ENCODE measurements at regions not wholly inside any gene's neighbourhood (a gene's known extent, or its start where the extent isn't known, plus 50 kb on each side); places are given as distances from the start of the nearest gene placed in this dataset.
A peak's percentile ranks its signal among the peaks of the same experiment; 100 is the strongest.

GRCh38 chr5:101600614-101601013 is 695.5 kb downstream of the SLCO4C1 start:
- TF ChIP-seq CTCF (IDR thresholded peaks at IDR 0.05; ENCODE audit: insufficient read depth, low read length, poor library complexity, severe bottlenecking): no peak
- DNase-seq (ENCODE audit: extremely low read depth, insufficient read length): no peak
- no peaks in the 10 kb centered on the region for H3K27me3 ChIP-seq (replicated peaks; ENCODE audit: control insufficient read depth, insufficient read depth, low read length)
- H3K4me3 ChIP-seq (replicated peaks; ENCODE audit: low read depth, low read length): no peak overlapping the region
- H3K36me3 ChIP-seq (ENCODE audit: control insufficient read depth, insufficient read depth, low read length): no peaks in the 10 kb centered on the region

- Histone ChIP-seq H3K4me3 (replicated peaks; ENCODE audit: low read depth, low read length) (no peak overlapping the region), H3K27me3 (replicated peaks; ENCODE audit: control insufficient read depth, insufficient read depth, low read length) (no peaks in the 10 kb centered on the region), H3K36me3 (ENCODE audit: control insufficient read depth, insufficient read depth, low read length) (no peaks in the 10 kb centered on the region)
- peak; percentile 46 for TF ChIP-seq CTCF (IDR thresholded peaks at IDR 0.05; ENCODE audit: insufficient read depth, low read length, poor library complexity, severe bottlenecking)
- no peak for DNase-seq (ENCODE audit: extremely low read depth, insufficient read length)
These were observed 687.3 kb upstream of the ST8SIA4 start for GRCh38 chr5:101590384-101590783.

GRCh38 chr5:101585366-101585765 is 682.3 kb upstream of the ST8SIA4 start:
- TF ChIP-seq CTCF (IDR thresholded peaks at IDR 0.05; ENCODE audit: insufficient read depth, low read length, poor library complexity, severe bottlenecking): no peak
- Histone ChIP-seq H3K36me3 (ENCODE audit: control insufficient read depth, insufficient read depth, low read length) (no peaks in the 10 kb centered on the region), H3K4me3 (replicated peaks; ENCODE audit: low read depth, low read length) (no peak overlapping the region), H3K27me3 (replicated peaks; ENCODE audit: control insufficient read depth, insufficient read depth, low read length) (no peaks in the 10 kb centered on the region)
- DNase-seq (ENCODE audit: extremely low read depth, insufficient read length): no peak

- TF ChIP-seq CTCF (IDR thresholded peaks at IDR 0.05; ENCODE audit: insufficient read depth, low read length, poor library complexity, severe bottlenecking): no peak
- Histone ChIP-seq H3K4me3 (replicated peaks; ENCODE audit: low read depth, low read length) (no peak overlapping the region), H3K36me3 (ENCODE audit: control insufficient read depth, insufficient read depth, low read length) (no peaks in the 10 kb centered on the region), H3K27me3 (replicated peaks; ENCODE audit: control insufficient read depth, insufficient read depth, low read length) (no peaks in the 10 kb centered on the region)
- no peak for DNase-seq (ENCODE audit: extremely low read depth, insufficient read length)
These were observed 677.5 kb upstream of the ST8SIA4 start for GRCh38 chr5:101580591-101580990.

GRCh38 chr5:101574017-101574416 is 670.9 kb upstream of the ST8SIA4 start:
- Histone ChIP-seq H3K36me3 (ENCODE audit: control insufficient read depth, insufficient read depth, low read length) (no peaks in the 10 kb centered on the region), H3K4me3 (replicated peaks; ENCODE audit: low read depth, low read length) (no peak overlapping the region), H3K27me3 (replicated peaks; ENCODE audit: control insufficient read depth, insufficient read depth, low read length) (no peaks in the 10 kb centered on the region)
- TF ChIP-seq CTCF (IDR thresholded peaks at IDR 0.05; ENCODE audit: insufficient read depth, low read length, poor library complexity, severe bottlenecking): no peak
- DNase-seq (ENCODE audit: extremely low read depth, insufficient read length): no peak

DNA sequence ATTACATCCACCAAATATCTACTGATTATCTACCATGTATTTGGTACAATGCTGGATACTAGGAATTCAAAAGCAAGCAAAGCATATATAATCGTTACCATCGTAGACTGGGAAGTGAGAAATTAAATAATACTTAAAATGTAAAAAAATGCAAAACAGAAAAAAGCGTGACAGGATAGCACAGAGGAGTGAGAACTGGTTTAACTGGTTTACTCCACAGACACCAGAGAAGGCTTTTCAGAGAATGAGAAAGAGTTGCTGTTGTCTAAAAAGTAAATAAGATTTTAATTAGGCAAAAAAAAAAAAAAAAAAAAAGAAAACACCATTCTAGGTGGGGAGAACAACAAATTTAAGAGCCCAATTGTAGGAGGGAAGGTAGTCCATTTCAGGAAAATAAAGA is 657.9 kb upstream of the ST8SIA4 start:
- Histone ChIP-seq H3K27me3 (replicated peaks; ENCODE audit: control insufficient read depth, insufficient read depth, low read length) (no peaks in the 10 kb centered on the region), H3K36me3 (ENCODE audit: control insufficient read depth, insufficient read depth, low read length) (no peaks in the 10 kb centered on the region), H3K4me3 (replicated peaks; ENCODE audit: low read depth, low read length) (no peak overlapping the region)
- TF ChIP-seq CTCF (IDR thresholded peaks at IDR 0.05; ENCODE audit: insufficient read depth, low read length, poor library complexity, severe bottlenecking): no peak
- DNase-seq (ENCODE audit: extremely low read depth, insufficient read length): no peak

Data from GM06990 (cell line).